SK-MEL-5 (cell line): ENCODE measurements at regions not wholly inside any gene's neighbourhood (a gene's known extent, or its start where the extent isn't known, plus 50 kb on each side); places are given as distances from the start of the nearest gene placed in this dataset.

Experiments
- DNase-seq: peaks from one replicate; pipeline ENCODE4 v3.0.0-alpha.2; 2016; ENCODE audit warnings: low read depth, low spot score
- in situ Hi-C: cut with HindIII; loops from 2 replicates; pipeline ENCODE4 v1.10.0; 2016; ENCODE audit warnings: low sequenced_read_pairs, high pct_unique_total_duplicates, low pct_unique_long_range_greater_than_20kb

DNA sequence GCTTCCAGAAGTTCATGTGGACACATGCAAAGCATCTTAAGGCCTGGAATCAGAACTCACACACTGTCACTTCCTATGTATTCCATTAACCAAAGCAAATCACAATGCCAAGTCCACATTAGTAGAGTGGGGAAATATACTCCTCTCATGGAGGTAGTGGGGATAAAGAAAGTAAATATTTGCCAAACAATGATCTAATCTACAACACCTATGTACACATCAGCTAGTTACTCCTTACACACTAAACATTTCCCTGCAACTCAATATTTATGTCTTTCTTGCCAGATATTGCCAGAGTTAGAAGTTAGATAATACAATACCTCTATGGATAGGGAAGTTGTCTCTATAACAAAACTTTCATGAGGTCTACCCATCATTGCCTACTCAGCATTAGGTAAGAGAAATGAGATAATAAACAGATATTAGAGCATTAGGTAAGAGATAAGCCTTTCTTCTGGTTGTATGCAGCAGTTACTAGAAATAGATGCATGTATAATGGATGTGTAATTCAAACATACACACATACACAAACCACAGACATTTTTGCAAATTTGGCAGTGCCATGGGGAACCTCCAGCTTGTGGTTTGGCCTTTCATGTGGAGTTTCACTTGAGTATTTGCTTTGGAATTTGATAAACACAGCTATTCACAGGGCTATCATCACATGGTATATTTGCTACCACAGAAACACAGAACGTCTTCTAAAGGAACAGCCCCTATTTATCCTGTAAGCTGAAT is 196.5 kb downstream of the TLE1 start:
- in situ Hi-C loops, result no loop called here
- peak; percentile 96 for DNase-seq

DNA sequence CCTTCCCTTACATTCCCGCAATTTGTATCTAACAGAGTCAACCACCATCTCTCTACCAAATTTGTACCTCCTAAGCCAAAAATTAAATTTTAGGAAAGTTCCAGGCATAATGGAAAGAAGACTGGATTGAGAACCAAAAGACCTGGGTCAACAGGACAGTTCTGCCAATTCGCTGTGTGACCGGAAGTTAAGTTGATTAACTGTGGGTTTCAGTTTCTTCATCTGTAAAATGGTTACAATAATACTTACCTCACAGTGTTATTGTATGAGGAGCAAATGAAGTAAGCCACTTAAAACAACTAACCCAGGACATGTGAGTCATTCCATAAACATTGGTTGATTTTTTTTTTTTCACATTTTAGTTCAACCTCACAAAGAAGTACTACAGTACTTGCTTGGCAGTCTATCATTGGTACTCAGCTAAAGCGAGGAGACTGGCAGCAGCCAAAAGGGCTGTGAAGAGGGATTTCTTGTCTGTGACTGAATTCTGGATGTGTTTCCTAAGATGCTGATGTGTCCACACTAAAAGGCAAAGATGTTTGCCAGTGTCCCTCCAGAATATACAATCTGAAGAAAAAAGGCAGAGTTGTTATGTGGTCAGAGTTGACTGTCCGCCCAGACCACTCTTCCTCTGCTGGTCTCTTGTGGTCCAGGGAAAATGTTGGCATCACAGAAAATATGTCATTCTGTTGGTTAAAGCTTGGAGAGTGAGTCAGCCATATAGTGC is 198.6 kb downstream of the TLE1 start:
- no peak for DNase-seq
- in situ Hi-C loops, result no loop called here

DNA sequence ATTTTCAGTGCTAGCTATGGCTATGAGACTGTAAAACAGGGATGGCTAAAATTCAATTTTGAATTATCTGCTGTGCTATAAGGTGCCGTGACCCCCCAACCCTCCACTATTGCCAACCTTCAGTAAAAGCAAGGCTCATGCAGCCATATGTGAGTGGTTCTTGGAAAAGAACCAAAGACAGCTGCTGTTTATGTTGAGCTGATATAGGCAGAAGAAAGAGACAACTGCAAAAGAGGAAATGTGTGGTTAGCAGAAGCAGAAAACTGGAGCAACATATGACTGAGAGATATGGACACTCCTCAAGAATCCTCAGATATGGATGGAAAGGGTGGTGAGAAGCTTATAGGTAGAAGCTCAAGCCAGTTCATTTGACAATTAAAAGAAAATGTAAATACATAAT is 200.3 kb downstream of the TLE1 start:
- DNase-seq, result no peak
- in situ Hi-C loops, result no loop called here

DNA sequence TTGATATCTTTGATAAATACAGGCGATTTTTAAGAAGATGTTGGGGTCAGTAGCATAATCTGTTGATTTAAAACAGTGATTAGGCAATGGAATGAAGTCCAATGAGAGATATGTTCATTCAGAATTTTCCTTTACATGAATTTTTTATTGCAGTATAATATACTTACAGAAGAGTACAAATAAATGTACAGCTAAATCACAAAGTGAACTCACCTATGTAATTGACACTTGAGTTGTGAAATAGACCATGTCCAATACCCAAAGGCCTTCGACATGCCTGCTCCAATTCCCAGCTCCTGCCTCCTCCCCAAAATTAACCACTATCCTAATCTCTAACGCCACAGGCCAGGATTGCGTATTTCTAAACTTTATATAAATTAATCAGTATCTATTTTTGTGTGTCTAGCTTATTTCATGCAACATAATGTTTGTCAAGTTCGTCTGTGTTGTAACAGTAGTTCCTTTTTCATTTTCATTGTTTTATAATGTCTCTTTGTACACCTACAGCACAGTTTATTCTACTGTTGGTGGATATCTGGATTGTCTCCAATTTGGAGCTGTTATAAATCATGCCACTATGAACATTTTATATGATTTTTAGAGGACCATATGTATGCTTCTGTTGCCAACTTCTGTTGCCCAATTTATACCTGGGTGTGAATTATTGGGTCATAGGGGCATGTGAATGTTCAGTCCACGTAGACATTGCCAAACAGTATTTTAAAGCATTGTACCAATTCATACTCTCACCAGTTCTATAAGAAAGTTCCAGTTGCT is 208.3 kb downstream of the TLE1 start:
- in situ Hi-C loops, result no loop called here
- no peak for DNase-seq

DNA sequence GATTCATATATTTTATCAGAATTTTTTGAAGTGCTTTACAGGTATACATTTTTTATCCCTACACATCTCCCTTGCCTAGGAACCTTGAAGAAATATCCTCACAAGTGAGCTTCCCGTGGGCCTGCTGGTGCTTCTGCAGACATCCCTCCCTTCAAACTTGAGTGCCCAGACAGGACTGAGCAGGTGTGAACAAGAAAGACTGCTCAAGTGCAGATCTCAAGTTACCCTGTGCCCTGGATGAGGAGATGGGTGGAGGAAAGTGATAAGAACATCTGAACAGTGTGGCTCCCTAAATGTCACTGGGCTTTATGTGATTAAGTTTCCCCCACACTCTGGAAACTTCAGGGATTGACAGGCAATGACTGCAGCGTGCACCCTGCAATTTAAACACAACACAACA is 209.8 kb downstream of the TLE1 start:
- in situ Hi-C loops, result no loop called here
- DNase-seq, result no peak

DNA sequence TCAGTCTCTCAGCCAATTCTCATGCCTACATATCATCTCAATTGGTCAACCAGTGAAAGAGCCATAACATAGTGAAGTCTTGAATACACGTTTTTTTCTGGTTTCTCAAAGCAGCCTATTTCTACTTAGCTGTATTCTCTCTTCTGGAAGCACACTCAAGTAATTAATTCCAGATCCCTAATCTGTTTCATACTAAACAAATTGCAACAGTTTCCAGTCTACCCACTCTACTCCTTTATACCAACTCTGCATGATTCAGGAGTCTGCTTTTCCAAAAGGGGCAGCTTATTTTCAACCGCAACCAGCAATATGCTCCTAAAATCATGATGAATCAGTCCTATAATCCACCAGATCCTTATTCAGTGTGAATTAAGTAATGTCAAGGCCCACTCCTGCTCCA is 211.7 kb downstream of the TLE1 start:
- DNase-seq, result no peak
- in situ Hi-C loops, result no loop called here

DNA sequence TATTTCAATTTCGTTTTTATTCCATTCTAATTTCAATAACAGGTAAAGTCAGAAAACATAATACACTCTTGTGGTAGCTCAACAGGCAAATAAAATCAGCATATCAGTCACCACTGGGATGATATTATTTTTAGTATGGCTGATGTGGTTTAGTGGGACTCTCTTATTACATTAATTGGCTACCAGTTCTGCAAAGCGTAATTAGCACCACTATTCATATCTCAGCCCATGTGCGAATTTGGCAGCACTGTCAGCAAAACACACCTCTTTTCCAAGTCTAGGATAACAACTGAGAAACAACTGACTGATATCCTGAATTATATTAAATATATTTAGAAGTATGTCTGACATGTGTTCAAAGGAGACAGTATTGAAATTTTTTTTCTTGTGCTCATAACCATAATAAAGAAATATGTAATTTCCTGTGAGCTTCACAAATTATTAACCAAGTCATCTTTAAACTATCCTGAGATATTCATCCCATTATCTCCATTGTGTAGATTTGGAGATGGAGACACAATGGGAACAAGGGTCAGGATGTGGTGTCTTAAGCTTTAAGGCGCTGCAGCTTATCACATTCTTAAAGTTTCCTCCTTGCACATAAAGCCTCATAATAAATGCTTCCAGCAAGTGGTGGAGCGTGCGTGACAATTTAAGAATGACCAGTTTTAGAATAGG is 212.4 kb downstream of the TLE1 start:
- DNase-seq, result no peak
- in situ Hi-C loops, result no loop called here

DNA sequence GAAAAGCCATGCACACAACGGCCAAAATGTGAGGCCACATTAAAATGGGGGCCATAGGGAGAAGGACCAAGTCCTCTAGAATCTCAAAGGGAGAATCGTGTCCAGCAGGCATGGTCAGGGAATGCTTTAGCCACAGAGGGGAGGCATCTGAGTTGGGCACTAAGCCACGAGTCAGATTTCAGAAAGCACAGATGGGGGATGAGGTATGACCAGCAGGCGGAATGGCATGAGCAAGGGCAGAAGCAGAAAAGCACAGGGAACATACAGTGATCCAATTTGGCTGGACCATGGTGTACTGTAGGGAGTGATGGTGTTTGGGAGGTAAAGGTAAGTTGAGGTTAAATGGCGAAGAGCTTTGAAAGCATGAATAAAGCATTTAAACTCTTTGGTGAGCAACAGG is 214.6 kb downstream of the TLE1 start:
- DNase-seq, result no peak
- in situ Hi-C loops, result no loop called here

DNA sequence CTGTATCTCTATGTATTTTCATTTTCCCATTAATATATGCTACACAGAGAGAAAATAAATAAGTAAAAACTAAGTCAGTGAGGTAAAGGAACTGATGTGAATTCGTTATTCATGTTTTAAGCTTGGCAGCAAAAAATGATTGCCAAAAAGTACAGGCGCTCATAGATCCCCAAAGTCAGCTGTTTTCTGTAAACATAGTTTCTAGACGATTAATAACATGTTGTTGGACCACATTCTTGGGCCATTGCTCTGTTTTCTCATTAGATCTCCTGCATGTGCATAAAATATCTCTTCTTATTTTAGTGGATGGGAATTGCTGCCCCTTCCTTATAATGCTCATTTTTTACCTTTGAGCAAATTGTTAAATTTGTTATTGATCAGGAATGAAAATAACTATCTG is 215.2 kb downstream of the TLE1 start:
- in situ Hi-C loops, result no loop called here
- no peak for DNase-seq

DNA sequence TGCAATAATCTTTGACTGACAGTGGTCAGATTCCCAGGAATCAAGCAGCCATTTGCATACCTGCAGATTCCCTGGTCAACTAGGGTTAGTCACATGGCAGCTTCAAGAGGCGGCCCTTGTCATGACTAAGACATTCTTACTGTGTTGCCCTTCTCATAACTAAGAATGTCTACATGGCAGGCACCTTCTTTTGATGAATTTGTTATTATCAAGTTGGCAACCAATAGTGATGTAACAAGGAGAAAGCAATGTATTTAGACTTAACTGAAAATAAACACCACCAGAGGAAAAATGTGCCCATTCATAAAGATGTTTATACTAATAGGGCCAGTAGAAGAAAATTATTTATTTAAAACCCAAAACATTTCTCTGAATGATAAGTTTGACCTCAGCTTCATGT is 215.6 kb downstream of the TLE1 start:
- in situ Hi-C loops, result no loop called here
- no peak for DNase-seq

DNA sequence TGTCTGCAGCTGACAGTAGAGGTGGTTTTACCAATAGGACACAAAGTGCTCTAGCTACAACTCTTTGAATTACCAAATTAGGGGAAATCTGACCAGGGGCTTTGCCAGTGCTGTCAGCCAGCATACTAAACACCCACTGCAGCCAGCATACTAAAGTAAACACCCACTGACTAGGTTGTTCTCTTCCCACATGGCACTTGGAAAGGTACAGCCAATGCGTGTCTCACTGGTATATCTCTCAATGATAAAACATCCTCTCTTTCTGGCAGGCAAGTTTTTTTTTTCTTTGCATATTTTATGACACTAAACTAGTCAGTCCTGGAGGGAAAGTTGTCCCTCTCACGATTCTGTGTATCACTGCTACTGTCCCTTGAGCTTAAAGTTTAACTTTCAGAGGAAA is 216.1 kb downstream of the TLE1 start:
- no peak for DNase-seq
- in situ Hi-C loops, result no loop called here

DNA sequence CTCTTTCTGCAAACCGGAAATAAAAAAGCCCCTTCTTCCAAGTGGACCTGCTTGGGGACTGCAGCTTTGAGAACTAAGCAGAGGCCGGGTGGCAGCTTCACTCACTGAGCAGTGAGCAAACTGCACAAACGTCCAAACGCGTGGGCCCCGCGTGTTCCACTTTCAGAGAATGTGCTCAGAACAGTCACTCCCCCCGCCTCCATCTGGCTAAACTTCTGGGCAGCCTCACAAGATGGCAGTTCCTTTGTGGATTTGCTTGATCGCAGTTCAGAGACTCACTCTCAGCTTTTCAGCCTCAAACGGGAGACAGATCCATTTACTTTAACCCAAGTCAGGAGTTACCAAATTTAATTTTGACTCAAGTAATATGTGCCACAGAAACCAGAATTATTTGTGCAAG is 216.6 kb downstream of the TLE1 start:
- no peak for DNase-seq
- in situ Hi-C loops, result no loop called here

DNA sequence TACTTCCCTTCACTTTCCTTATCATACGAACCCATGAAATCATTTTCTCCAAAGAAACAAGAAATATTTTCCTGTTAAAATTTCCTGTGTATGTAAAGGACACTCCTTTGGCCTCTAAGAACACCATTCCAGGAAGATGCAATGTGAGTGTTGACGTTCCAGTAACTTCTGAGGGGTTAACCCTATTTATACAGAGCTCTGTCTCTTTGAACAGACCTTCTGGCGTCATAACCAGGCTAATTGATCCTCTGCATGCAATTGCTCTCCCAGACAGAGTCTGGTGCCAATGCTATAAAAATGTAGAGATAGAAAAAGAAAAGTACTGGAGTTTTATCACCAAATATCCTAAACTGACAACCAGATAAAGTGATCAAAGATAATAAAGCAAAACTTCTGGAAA is 218.5 kb downstream of the TLE1 start:
- in situ Hi-C loops, result no loop called here
- DNase-seq, result no peak

DNA sequence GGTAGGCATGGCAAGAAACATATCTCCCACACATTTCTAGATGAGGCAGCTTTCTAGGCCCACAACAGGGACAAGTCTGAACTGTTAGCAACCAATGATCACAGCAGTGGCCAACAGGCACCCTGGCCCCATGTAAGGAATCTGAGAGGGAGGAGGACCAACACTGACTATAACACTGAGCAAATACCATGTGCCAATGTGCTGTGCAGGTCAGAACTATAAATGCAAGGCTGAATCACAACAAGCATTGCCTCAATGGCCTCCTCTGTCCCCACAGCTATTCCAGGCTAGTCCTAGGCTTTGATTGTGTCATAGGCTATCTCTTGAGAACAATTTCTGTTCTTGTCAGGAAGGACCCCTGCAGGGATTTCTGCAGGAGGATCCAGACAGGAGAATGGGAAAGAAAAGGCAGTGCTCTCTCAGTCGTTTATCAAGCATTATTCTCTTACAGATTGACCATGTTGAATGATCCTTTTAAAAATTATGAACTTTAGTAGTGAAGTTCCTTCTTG is 221.2 kb downstream of the TLE1 start:
- in situ Hi-C loops, result no loop called here
- DNase-seq, result peak; percentile 59

DNA sequence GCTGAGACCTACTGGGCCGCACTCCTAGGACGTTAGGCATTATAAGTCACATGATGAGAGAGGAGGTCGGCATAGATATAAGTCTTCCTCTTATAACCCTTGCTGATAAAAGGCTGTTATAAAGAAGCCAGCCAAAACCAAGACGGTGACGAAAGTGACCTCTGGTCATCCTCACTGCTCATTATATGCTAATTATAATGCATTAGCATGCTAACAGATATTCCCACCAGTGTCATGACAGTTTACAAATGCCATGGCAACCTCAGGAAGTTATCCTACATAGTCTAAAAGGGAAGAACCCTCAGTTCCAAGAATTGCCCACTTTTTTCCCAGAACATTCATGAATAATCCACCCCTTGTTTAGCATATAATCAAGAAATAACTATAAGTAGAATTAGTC is 222.4 kb downstream of the TLE1 start:
- in situ Hi-C loops, result no loop called here
- no peak for DNase-seq

DNA sequence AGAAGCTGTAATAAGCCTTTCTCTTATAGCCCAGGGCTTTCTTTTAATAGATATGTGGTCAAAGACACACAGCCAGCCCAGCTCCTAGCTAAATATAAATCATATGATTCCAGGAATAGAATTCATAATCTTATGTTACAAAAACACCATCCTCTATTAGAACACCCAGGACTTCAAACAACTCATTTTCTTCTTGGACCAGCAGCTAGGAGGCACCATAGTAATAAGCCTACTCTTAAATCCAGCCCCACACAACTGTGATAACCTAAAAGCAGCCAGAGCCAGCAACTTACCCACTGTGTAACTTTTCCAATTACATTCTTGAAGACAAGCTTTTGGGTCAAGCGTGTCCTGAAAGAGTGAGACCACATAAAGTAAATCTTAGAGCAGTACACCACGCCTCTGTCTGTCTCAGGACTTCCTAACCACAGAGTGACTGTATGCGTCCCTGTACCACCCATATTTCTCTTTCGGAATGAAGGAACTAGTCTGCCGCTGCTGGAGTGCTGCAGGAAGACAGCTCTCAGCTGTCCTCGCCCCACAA is 223.8 kb downstream of the TLE1 start:
- in situ Hi-C loops, result no loop called here

DNA sequence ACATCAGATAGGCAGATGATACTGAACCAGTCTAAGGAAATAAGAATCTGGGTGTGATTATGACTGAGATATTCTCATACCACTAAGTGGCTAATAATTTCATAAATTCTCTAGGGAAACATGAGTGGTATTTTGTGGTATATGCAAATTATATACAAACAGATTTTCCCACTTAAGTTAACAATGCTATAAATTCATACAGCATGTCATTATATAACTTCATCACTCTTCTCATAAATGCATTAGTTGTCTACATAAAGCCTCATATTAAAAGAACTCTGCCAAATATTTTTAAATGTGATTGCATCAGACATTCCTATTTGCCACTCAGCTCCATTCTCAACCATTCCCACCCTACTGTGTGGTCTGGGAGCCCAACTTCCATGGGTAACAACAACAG is 226.5 kb downstream of the TLE1 start:
- in situ Hi-C loops, result no loop called here
- DNase-seq, result no peak

More for the DNA sequence above, 223.8 kb downstream of the TLE1 start:
- DNase-seq, result peak; percentile 40

DNA sequence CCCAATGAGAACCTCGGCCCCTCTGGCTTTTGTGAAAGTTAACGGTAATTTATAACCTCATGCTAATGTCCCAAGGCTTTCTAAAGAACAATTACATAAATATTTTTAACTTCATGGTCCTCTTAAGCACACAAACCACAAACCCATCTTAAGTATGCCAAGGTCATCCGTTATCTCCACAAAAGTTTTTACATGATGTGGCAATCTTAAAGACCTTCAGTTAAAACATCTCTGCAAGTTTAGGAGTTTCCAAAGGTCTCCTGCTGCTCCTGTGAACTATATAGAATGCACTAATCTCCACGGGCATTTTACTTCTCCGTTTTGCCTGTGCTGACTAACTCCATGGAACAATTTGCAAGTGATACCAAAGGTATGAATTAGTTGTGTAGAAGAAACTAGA is 228.2 kb downstream of the TLE1 start:
- in situ Hi-C loops, result no loop called here
- DNase-seq, result no peak
